GM12878 (cell line): ENCODE measurements at regions not wholly inside any gene's neighbourhood (a gene's known extent, or its start where the extent isn't known, plus 50 kb on each side); places are given as distances from the start of the nearest gene placed in this dataset.

ENCODE experiments used
- ATAC-seq: fragments of 200-7000 bp; cut with Tn5 transposase; 3 replicates; pipeline ENCODE4 v1.9.1; 2020; ENCODE audit warnings: mild to moderate bottlenecking, moderate library complexity
- BruUV-seq: library from RNA; stranded (reverse); fragments of 400-500 nt; replicated peaks from 2 replicates; lab custom pipeline; 2021; lab: Mats Ljungman, UMichigan
- CTCF ChIA-PET: fragments of 300-600 bp; sonication (Branson Sonifier 250); formaldehyde crosslinking; extraction: SDS; loops from one replicate; lab custom pipeline; 2021; ENCODE audit warnings: inconsistent platforms; lab: Yijun Ruan, JAX
- POLR2A ChIA-PET: fragments of 350-600 bp; formaldehyde crosslinking; extraction: SDS; loops from one replicate; lab custom pipeline; 2021; ENCODE audit warnings: inconsistent platforms; lab: Charles Lee
- RAD21 ChIA-PET: fragments of 300-600 bp; sonication (Branson Sonifier 250); formaldehyde crosslinking; loops from one replicate; lab custom pipeline; 2023; ENCODE audit warnings: antibody characterized with exemption; ENCODE audit not compliant: unreplicated experiment; lab: Charles Lee
- SMC1A ChIA-PET: fragments of 300-600 bp; sonication (Branson Sonifier 250); formaldehyde crosslinking; loops from one replicate; lab custom pipeline; 2023; ENCODE audit not compliant: unreplicated experiment, uncharacterized antibody; lab: Charles Lee
- DNase-seq: peaks from one replicate; pipeline ENCODE4 v3.0.0-alpha.2; 2011; ENCODE audit warnings: low read depth, low spot score
- FAIRE-seq: peaks from 3 replicates; lab custom pipeline; 2011; peaks lifted over from hg19 to GRCh38; lab: Jason Lieb, UNC
- H2AFZ ChIP-seq: 2 replicates; pipeline ENCODE4 v1.6.0; 2011; ENCODE audit warnings: low read depth, low read length, control low read depth; ENCODE audit not compliant: control insufficient read depth
- H3K27ac ChIP-seq: 2 replicates; pipeline ENCODE4 v1.5.1; 2011; ENCODE audit warnings: control low read depth; ENCODE audit not compliant: control insufficient read depth, insufficient read depth
- H3K27me3 ChIP-seq, 2 experiments: replicated peaks in 1 of 2; 2 replicates each; pipeline versions ENCODE4 v1.6.0 to v1.6.1; 2011; ENCODE audit warnings: low read length in 1 of 2; ENCODE audit not compliant: control insufficient read depth in 2 of 2, insufficient read depth in 2 of 2
- H3K36me3 ChIP-seq, 2 experiments: 2 replicates each; pipeline ENCODE4 v1.5.1; 2011; ENCODE audit warnings: low read length in 1 of 2; ENCODE audit not compliant: control insufficient read depth in 2 of 2, insufficient read depth in 2 of 2
- H3K4me1 ChIP-seq: 2 replicates; pipeline ENCODE4 v1.6.1; 2011; ENCODE audit warnings: mild to moderate bottlenecking, low read length, moderate library complexity, mixed read lengths; ENCODE audit not compliant: control insufficient read depth, insufficient read depth
- H3K4me2 ChIP-seq: 2 replicates; pipeline ENCODE4 v1.6.0; 2011; ENCODE audit warnings: control low read depth; ENCODE audit not compliant: control insufficient read depth, insufficient read depth
- H3K4me3 ChIP-seq: fragments of 200-600 bp; sonication (generic); 2 replicates; pipeline ENCODE4 v1.5.1; 2016
- H3K79me2 ChIP-seq: 2 replicates; pipeline ENCODE4 v1.6.0; 2011; ENCODE audit warnings: low read length; ENCODE audit not compliant: control insufficient read depth, insufficient read depth
- H3K9ac ChIP-seq: 2 replicates; pipeline ENCODE4 v1.8.0; 2011; ENCODE audit warnings: low read length, control low read depth, mixed read lengths; ENCODE audit not compliant: control insufficient read depth, insufficient read depth
- H3K9me3 ChIP-seq: replicated peaks from 3 replicates; pipeline ENCODE4 v1.5.1; 2011; ENCODE audit warnings: mild to moderate bottlenecking, low read length; ENCODE audit not compliant: control insufficient read depth, insufficient read depth
- H4K20me1 ChIP-seq: 2 replicates; pipeline ENCODE4 v1.6.0; 2011; ENCODE audit not compliant: control insufficient read depth, insufficient read depth
- ASH2L ChIP-seq: fragments of 300-600, 200-600 bp; sonication (generic); IDR thresholded peaks from 2 replicates; pipeline ENCODE4 v1.6.1; 2017; ENCODE audit warnings: low read depth, mild to moderate bottlenecking, borderline replicate concordance
- BRCA1 ChIP-seq: IDR thresholded peaks from 2 replicates; pipeline ENCODE4 v1.6.1; 2011; ENCODE audit warnings: low read depth, low read length, improper control_type of control experiment
- CHD1 ChIP-seq: IDR thresholded peaks from 2 replicates; pipeline ENCODE4 v1.6.1; 2012; ENCODE audit warnings: low read depth, low read length, improper control_type of control experiment
- IKZF2 ChIP-seq, 2 experiments: fragments of 450-650 bp; IDR thresholded peaks; 2 replicates each; pipeline ENCODE4 v1.6.1; 2017; ENCODE audit warnings: mild to moderate bottlenecking in 2 of 2, moderate library complexity in 2 of 2
- KLF5 ChIP-seq: fragments of 450-650 bp; IDR thresholded peaks from 2 replicates; pipeline ENCODE4 v1.6.1; 2014; ENCODE audit warnings: mild to moderate bottlenecking; ENCODE audit not compliant: partially characterized antibody
- MYC ChIP-seq: IDR thresholded peaks from 2 replicates; pipeline ENCODE4 v1.6.1; 2011; ENCODE audit warnings: mild to moderate bottlenecking, low read length, moderate library complexity, inconsistent platforms; ENCODE audit not compliant: insufficient read depth, insufficient replicate concordance, insufficient read length, severe bottlenecking
- TAF1 ChIP-seq: IDR thresholded peaks from 2 replicates; pipeline ENCODE4 v1.6.1; 2011; ENCODE audit warnings: mild to moderate bottlenecking, low read depth, low read length, borderline replicate concordance
- ZNF24 ChIP-seq: fragments of 450-650 bp; IDR thresholded peaks from 2 replicates; pipeline ENCODE4 v1.6.1; 2017; ENCODE audit warnings: antibody characterized with exemption, mild to moderate bottlenecking
- WGBS: methylation state at CpG from one replicate; pipeline ENCODE4 v1.1.6; 2016; ENCODE audit warnings: low lambda C conversion rate; ENCODE audit not compliant: insufficient replicate concordance, insufficient coverage; ENCODE audit errors: missing lambda C conversion rate; 5-methylcytosine and 5-hydroxymethylcytosine counted together
- in situ Hi-C: fragments of 300-500 bp; cut with MboI; formaldehyde crosslinking; loops from 9 replicates; pipeline ENCODE4 v1.14.3; 2018; ENCODE audit warnings: mixed read lengths
- intact Hi-C: fragments of 100-400 bp; cut with micrococcal nuclease; formaldehyde crosslinking; loops from one replicate; pipeline ENCODE4 v1.14.2; 2022; ENCODE audit not compliant: unreplicated experiment
- TF ChIP-seq, protein P1 (sequence below): fragments of 450-650 bp; IDR thresholded peaks from 2 replicates; pipeline ENCODE4 v1.6.1; 2016; ENCODE audit warnings: mild to moderate bottlenecking, moderate library complexity, borderline replicate concordance

DNA sequence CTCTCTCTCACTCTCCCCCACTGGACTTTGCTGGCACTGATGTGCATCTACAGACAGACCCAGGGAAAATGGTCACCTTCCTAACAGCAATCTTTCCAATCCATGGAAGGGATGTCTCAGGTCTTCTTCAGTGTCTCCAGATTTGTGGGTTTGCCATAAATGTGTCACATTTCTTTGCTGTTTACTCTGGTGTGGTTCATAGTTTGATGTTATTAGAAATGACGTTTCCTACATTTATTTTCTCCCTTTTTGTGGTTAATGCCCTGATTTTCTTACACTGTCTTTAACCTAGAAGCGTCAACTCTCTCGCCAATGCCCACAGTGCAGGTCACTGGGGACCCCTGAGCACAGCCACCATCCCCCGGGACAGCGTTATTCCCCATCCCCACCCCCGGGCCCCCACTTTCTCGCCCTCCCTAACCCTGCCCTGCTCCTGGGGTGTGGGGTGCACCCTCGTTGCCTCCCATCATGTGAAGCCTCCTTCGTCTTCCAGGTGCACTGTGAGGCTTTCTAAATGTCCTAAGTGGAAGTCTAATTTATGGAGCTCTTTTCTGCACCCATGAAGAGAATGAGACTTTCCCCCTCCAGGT lies 86.5 kb downstream of the YTHDF1 start:
- SMC1A ChIA-PET, result no interaction called here
- FAIRE-seq, result no peak
- Histone ChIP-seq H3K4me1 (no peaks in the 10 kb centered on the region), H3K9ac (no peak overlapping the region), H3K27ac (no peak overlapping the region), H3K79me2 (no peaks in the 10 kb centered on the region), H3K4me3 (no peak overlapping the region), H4K20me1 (no peaks in the 10 kb centered on the region), H2AFZ (no peak overlapping the region), H3K9me3 (no peaks in the 10 kb centered on the region), H3K27me3 (no peaks in the 10 kb centered on the region; a peak in 3 of 4 replicates), H3K36me3 (no peaks in the 10 kb centered on the region), H3K4me2 (no peak overlapping the region)
- in situ Hi-C loops (no loop called here), intact Hi-C loops (no loop called here)
- no peak for ATAC-seq
- RAD21 ChIA-PET, result no interaction called here
- TF ChIP-seq, protein P1, sequence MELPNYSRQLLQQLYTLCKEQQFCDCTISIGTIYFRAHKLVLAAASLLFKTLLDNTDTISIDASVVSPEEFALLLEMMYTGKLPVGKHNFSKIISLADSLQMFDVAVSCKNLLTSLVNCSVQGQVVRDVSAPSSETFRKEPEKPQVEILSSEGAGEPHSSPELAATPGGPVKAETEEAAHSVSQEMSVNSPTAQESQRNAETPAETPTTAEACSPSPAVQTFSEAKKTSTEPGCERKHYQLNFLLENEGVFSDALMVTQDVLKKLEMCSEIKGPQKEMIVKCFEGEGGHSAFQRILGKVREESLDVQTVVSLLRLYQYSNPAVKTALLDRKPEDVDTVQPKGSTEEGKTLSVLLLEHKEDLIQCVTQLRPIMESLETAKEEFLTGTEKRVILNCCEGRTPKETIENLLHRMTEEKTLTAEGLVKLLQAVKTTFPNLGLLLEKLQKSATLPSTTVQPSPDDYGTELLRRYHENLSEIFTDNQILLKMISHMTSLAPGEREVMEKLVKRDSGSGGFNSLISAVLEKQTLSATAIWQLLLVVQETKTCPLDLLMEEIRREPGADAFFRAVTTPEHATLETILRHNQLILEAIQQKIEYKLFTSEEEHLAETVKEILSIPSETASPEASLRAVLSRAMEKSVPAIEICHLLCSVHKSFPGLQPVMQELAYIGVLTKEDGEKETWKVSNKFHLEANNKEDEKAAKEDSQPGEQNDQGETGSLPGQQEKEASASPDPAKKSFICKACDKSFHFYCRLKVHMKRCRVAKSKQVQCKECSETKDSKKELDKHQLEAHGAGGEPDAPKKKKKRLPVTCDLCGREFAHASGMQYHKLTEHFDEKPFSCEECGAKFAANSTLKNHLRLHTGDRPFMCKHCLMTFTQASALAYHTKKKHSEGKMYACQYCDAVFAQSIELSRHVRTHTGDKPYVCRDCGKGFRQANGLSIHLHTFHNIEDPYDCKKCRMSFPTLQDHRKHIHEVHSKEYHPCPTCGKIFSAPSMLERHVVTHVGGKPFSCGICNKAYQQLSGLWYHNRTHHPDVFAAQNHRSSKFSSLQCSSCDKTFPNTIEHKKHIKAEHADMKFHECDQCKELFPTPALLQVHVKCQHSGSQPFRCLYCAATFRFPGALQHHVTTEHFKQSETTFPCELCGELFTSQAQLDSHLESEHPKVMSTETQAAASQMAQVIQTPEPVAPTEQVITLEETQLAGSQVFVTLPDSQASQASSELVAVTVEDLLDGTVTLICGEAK, result no peak
- TF ChIP-seq KLF5, result no peak
- no peak for TF ChIP-seq TAF1
- TF ChIP-seq ASH2L, result no peak
- TF ChIP-seq CHD1, result no peak
- TF ChIP-seq BRCA1, result no peak
- no peak for TF ChIP-seq MYC
- no peak for TF ChIP-seq ZNF24
- TF ChIP-seq IKZF2 (IDR thresholded peaks at IDR 0.05), result no peak
- CTCF ChIA-PET, result no interaction called here
- DNase-seq, result no peak
- POLR2A ChIA-PET, result no interaction called here
- 23% methylated on average over 9 of the region's 9 CpGs for WGBS
- BruUV-seq, result no TSS peak
